ENCODE measurements at regions not wholly inside any gene's neighbourhood (a gene's known extent, or its start where the extent isn't known, plus 50 kb on each side); places are given as distances from the start of the nearest gene placed in this dataset.
"Not testable (repeated sequence)": the region's sequence is repeated elsewhere in the genome, so short reads cannot be mapped to it uniquely, and the experiment has no call there.

- intact Hi-C loops (cut with micrococcal nuclease; ENCODE audit: unreplicated experiment), result no loop called here
- TF ChIP-seq EZH2 (IDR thresholded peaks at IDR 0.05; ENCODE audit: borderline replicate concordance, low read depth, low read length, poor library complexity, severe bottlenecking) (no peak), CTCF (conservative IDR thresholded peaks at IDR 0.05; ENCODE audit: low read depth, low read length) (no peak)
Measured at GRCh38 chr9:25003686-25004085, 458.0 kb upstream of the IZUMO3 start.

GRCh38 chr9:24986331-24986730 lies 440.6 kb upstream of the IZUMO3 start:
- no peaks in the 10 kb centered on the region for H3K36me3 ChIP-seq (ENCODE audit: insufficient read depth, low read length, poor library complexity, severe bottlenecking)
- CTCF ChIA-PET, result no interaction called here
- TF ChIP-seq EZH2 (IDR thresholded peaks at IDR 0.05; ENCODE audit: borderline replicate concordance, low read depth, low read length, poor library complexity, severe bottlenecking) (no peak), CTCF (conservative IDR thresholded peaks at IDR 0.05; ENCODE audit: low read depth, low read length) (no peak)
- BruUV-seq (replicated peaks), result no TSS peak
- DNase-seq (ENCODE audit: low spot score), result no peak
- H3K4me3 ChIP-seq (ENCODE audit: low read depth, low read length, poor library complexity, severe bottlenecking), result no peak overlapping the region
- intact Hi-C loops (cut with micrococcal nuclease; ENCODE audit: unreplicated experiment), result no loop called here
- no peaks in the 10 kb centered on the region for H3K9me3 ChIP-seq (ENCODE audit: low read depth, low read length, poor library complexity, severe bottlenecking)
- no peaks in the 10 kb centered on the region for H3K27me3 ChIP-seq (replicated peaks; ENCODE audit: insufficient read depth, low read depth, low read length, poor library complexity)
- no peak overlapping the region for H3K27ac ChIP-seq (ENCODE audit: low read depth, low read length, poor library complexity, severe bottlenecking)
- POLR2A ChIA-PET (ENCODE audit: low non-redundant PET), result no interaction called here
- no peaks in the 10 kb centered on the region for H3K4me1 ChIP-seq (ENCODE audit: insufficient read depth, low read length, poor library complexity, severe bottlenecking)

More at GRCh38 chr9:25003686-25004085, 458.0 kb upstream of the IZUMO3 start:
- no peaks in the 10 kb centered on the region for H3K4me1 ChIP-seq (ENCODE audit: insufficient read depth, low read length, poor library complexity, severe bottlenecking)
- no peak for DNase-seq (ENCODE audit: low spot score)
- no peak overlapping the region for H3K27ac ChIP-seq (ENCODE audit: low read depth, low read length, poor library complexity, severe bottlenecking)
- BruUV-seq (replicated peaks), result no TSS peak
- H3K9me3 ChIP-seq (ENCODE audit: low read depth, low read length, poor library complexity, severe bottlenecking), result no peaks in the 10 kb centered on the region
- POLR2A ChIA-PET (ENCODE audit: low non-redundant PET), result no interaction called here
- no peaks in the 10 kb centered on the region for H3K36me3 ChIP-seq (ENCODE audit: insufficient read depth, low read length, poor library complexity, severe bottlenecking)
- H3K27me3 ChIP-seq (replicated peaks; ENCODE audit: insufficient read depth, low read depth, low read length, poor library complexity), result no peaks in the 10 kb centered on the region
- H3K4me3 ChIP-seq (ENCODE audit: low read depth, low read length, poor library complexity, severe bottlenecking), result no peak overlapping the region
- CTCF ChIA-PET, result no interaction called here

- CTCF ChIA-PET; BruUV-seq (replicated peaks); POLR2A ChIA-PET (ENCODE audit: low non-redundant PET); H3K4me3 ChIP-seq (ENCODE audit: low read depth, low read length, poor library complexity, severe bottlenecking); intact Hi-C loops (cut with micrococcal nuclease; ENCODE audit: unreplicated experiment); DNase-seq (ENCODE audit: low spot score); H3K4me1 ChIP-seq (ENCODE audit: insufficient read depth, low read length, poor library complexity, severe bottlenecking); H3K27me3 ChIP-seq (replicated peaks; ENCODE audit: insufficient read depth, low read depth, low read length, poor library complexity); H3K27ac ChIP-seq (ENCODE audit: low read depth, low read length, poor library complexity, severe bottlenecking); H3K9me3 ChIP-seq (ENCODE audit: low read depth, low read length, poor library complexity, severe bottlenecking); H3K36me3 ChIP-seq (ENCODE audit: insufficient read depth, low read length, poor library complexity, severe bottlenecking): not testable (repeated sequence)
Measured at GRCh38 chr9:24970780-24971179, 425.1 kb upstream of the IZUMO3 start.

- ChIA-PET CTCF (no interaction called here), POLR2A (ENCODE audit: low non-redundant PET) (no interaction called here)
- DNase-seq (ENCODE audit: low spot score), result no peak
Measured at GRCh38 chr9:24961762-24962161, 416.1 kb upstream of the IZUMO3 start.

More at GRCh38 chr9:24961762-24962161, 416.1 kb upstream of the IZUMO3 start:
- no peak for TF ChIP-seq CTCF (conservative IDR thresholded peaks at IDR 0.05; ENCODE audit: low read depth, low read length)
- Histone ChIP-seq H3K36me3 (ENCODE audit: insufficient read depth, low read length, poor library complexity, severe bottlenecking) (no peaks in the 10 kb centered on the region), H3K27ac (ENCODE audit: low read depth, low read length, poor library complexity, severe bottlenecking) (no peak overlapping the region), H3K9me3 (ENCODE audit: low read depth, low read length, poor library complexity, severe bottlenecking) (no peaks in the 10 kb centered on the region), H3K4me3 (ENCODE audit: low read depth, low read length, poor library complexity, severe bottlenecking) (no peak overlapping the region), H3K27me3 (replicated peaks; ENCODE audit: insufficient read depth, low read depth, low read length, poor library complexity) (no peaks in the 10 kb centered on the region), H3K4me1 (ENCODE audit: insufficient read depth, low read length, poor library complexity, severe bottlenecking) (no peaks in the 10 kb centered on the region)
- intact Hi-C loops (cut with micrococcal nuclease; ENCODE audit: unreplicated experiment), result no loop called here
- no TSS peak for BruUV-seq (replicated peaks)

Measured in A673 (cell line).